GM19463 (cell line): ENCODE measurements at regions not wholly inside any gene's neighbourhood (a gene's known extent, or its start where the extent isn't known, plus 50 kb on each side); places are given as distances from the start of the nearest gene placed in this dataset.
"Not testable (repeated sequence)": the region's sequence is repeated elsewhere in the genome, so short reads cannot be mapped to it uniquely, and the experiment has no call there.

Source experiments
- ATAC-seq: cut with Tn5 transposase; IDR thresholded peaks from one replicate; pipeline ENCODE4 v1.9.1; 2021; ENCODE audit warnings: mild to moderate bottlenecking, moderate library complexity; ENCODE audit not compliant: unreplicated experiment

- not testable (repeated sequence) for ATAC-seq
Measured at GRCh38 chr3:72028726-72029125, 243.8 kb upstream of the PROK2 start.

- not testable (repeated sequence) for ATAC-seq
Measured at GRCh38 chr3:72028307-72028706, 243.4 kb upstream of the PROK2 start.

DNA sequence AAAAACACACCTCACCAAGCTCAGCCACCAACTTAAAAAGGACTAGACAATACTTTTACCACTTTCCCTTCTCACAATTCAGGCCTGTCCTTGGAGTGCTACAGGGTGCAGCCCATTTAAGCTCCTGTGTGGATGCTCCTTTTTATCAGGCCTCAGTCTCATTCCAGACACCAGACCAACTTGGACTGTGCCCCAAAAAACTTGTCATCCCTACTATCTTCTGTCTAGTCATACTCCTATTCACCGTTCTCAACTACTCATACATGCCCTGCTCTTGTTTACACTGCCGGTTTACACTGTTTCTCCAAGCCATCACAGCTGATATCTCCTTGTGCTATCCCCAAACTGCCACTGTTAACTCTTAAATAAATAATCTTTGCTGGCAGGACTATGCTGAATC lies 242.8 kb upstream of the PROK2 start:
- ATAC-seq = not testable (repeated sequence)

DNA sequence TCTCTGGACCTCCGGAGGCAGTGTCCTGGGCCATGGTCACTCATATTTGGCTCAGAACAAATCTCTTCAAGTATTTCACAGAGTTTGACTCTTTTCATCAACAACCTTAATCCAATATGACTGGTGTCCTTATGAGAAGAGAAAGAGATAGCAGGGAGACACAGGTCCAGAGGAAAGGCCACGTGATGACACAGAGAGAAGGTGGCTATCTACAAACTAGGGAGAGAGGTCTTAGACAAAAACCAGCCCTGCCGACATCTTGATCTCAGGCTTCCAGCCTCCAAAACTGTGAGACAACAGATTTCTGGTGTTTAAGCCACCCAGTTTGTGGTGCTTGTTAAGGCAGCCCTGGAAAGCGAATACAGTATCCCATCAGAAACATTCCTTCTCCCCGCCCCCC lies 237.1 kb upstream of the PROK2 start:
- ATAC-seq = no peak

- ATAC-seq = no peak
Measured at GRCh38 chr3:72021531-72021930, 236.6 kb upstream of the PROK2 start.

GRCh38 chr3:72018343-72018984 lies 233.5 kb upstream of the PROK2 start:
- ATAC-seq = no peak

DNA sequence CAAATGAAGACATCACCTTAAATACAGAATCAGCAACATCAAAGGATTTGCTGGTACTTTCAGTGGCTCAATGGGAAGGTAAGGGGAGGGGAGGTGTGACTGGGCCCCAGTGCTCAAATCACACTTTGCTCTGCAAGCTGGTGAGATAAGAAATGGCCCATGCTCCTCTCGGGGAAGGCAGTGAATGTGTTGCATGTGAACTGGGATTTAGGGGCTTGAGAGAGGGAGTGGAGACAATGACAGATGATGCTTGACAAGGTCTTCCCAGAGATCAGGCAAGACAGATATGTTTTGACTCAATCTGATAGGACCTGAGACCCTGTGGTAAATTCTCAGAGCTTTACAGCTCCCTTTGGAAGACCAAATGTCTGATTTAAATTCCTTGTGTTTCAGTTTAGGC lies 233.0 kb upstream of the PROK2 start:
- no peak for ATAC-seq

- ATAC-seq = no peak
Measured at GRCh38 chr3:72017311-72017710, 232.4 kb upstream of the PROK2 start.

- ATAC-seq = peak; percentile 72
Measured at GRCh38 chr3:72015463-72015862, 230.5 kb upstream of the PROK2 start.

DNA sequence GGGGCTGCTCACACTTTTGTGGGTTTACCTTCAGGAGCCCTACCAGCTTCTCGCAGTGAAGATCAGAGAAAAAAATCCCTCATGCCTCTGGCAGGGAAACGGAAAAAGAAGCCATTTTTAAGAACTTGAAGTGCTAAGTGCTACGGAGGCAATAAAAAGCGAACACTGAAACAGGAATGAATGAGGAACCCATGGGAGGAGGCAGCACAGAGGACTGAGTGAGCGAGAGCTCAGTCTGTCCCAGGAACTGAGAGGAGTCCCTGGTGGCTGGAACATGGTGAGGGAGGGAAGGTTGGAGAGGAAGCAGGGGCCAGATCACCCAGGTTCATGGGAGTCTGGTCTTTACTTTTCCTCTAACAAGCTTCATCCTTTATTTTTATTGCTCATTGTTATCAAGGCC lies 228.1 kb upstream of the PROK2 start:
- ATAC-seq = no peak

- no peak for ATAC-seq
Measured at GRCh38 chr3:72012363-72012762, 227.4 kb upstream of the PROK2 start.

DNA sequence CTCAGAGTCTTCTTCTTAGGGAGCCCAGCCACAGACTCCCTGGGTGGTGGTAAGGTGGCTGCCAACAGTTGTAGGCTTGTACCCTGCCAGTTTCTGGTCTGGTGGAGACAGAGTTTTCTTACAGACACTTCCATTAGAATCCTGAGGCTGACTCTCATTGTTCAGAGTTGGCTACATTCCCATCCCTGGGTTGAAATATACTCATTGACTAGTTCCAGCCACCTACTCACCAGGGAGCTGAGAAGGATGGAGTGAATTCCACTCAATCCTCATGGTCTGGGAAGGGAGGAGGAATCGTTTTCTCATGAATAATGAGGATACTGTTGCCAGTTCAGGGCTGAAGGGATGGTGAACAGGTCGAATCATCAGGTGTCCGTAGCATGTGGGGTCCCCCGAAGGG lies 226.5 kb upstream of the PROK2 start:
- ATAC-seq = no peak

DNA sequence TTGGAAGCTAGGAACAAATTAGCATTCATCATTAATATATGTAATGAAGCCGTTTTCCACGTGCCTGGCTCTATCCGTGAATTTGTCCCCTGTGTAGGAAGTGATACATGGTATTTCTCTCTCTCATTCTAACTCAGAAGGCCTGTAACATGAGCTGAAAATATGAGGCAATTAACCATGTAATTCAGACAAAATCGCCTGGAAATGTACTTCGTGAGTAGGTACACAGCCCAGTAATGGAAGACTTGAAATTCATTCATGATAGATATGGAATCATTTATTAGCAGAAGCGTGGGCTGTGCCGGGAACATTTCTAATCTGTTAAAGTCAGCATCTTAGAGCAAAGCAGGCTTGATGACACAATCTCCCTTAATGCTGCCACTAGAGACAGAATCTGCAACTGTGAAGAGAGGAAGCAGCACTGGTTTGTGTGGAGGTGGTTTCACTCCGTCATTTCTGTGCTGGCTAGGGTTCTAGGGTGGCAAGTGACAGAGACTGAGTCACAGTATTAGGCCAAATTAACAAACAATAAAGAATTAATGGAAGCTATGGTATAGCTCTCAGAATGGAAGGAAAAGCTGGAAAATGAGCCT lies 225.0 kb upstream of the PROK2 start:
- no peak for ATAC-seq

- no peak for ATAC-seq
Measured at GRCh38 chr3:72008226-72008996, 223.5 kb upstream of the PROK2 start.

- ATAC-seq = no peak
Measured at GRCh38 chr3:72006631-72007556, 221.9 kb upstream of the PROK2 start.

GRCh38 chr3:72004749-72005292 lies 219.9 kb upstream of the PROK2 start:
- no peak for ATAC-seq

DNA sequence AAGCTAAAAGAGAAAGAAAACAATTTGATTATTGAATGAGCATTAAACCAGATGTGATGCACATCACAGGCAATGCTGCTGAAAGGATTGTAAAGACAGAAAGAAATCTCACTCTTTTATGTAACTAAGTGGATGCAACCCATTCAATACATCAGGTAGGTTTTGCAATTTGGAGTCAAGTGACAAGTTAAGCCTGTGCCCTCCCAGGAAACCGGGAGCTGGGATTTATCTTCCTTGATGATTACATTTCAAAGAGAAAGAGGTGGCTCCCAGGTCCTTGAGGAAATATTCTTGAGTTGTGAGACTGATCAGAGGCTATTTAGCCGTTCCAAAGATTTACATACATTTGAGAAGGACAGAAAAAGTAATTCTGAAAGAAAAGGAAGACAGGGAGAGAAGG lies 219.0 kb upstream of the PROK2 start:
- no peak for ATAC-seq

- no peak for ATAC-seq
Measured at GRCh38 chr3:72001758-72002157, 216.8 kb upstream of the PROK2 start.

GRCh38 chr3:71998995-71999673 lies 214.2 kb upstream of the PROK2 start:
- ATAC-seq = no peak

GRCh38 chr3:71997066-71997653 lies 212.2 kb upstream of the PROK2 start:
- no peak for ATAC-seq
